ENCODE measurements at regions not wholly inside any gene's neighbourhood (a gene's known extent, or its start where the extent isn't known, plus 50 kb on each side); places are given as distances from the start of the nearest gene placed in this dataset.

GRCh38 chr16:85366031-85366763, 246.9 kb upstream of the GSE1 start:
- no peak overlapping the region for H3K9ac ChIP-seq (ENCODE audit: insufficient read length)
- no peak overlapping the region; the same call in 1 of the 2 replicates for H3K4me3 ChIP-seq
- no peak for DNase-seq (ENCODE audit: low read depth, low spot score)
- H3K36me3 ChIP-seq (ENCODE audit: insufficient read depth, low read length) = no peaks in the 10 kb centered on the region
- no peak for TF ChIP-seq EZH2 (IDR thresholded peaks at IDR 0.05)
- no peak for TF ChIP-seq FOXP2 (optimal IDR thresholded peaks at IDR 0.05; ENCODE audit: control extremely low read depth, extremely low read length, insufficient read depth)
- no peak for TF ChIP-seq POLR2AphosphoS5 (IDR thresholded peaks at IDR 0.05; ENCODE audit: borderline replicate concordance, low read depth, low read length)
- H3K9me3 ChIP-seq (ENCODE audit: low read depth, low read length) = no peaks in the 10 kb centered on the region
- H3K27ac ChIP-seq = peak overlapping the region; percentile 62; the same call in 1 of the 2 replicates

- H3K9me3 ChIP-seq (ENCODE audit: low read depth, low read length) = no peaks in the 10 kb centered on the region
- TF ChIP-seq POLR2AphosphoS5 (IDR thresholded peaks at IDR 0.05; ENCODE audit: borderline replicate concordance, low read depth, low read length) = no peak
- TF ChIP-seq EZH2 (IDR thresholded peaks at IDR 0.05) = no peak
- TF ChIP-seq FOXP2 (optimal IDR thresholded peaks at IDR 0.05; ENCODE audit: control extremely low read depth, extremely low read length, insufficient read depth) = no peak
- H3K36me3 ChIP-seq (ENCODE audit: insufficient read depth, low read length) = no peaks in the 10 kb centered on the region
- no peak overlapping the region for H3K27ac ChIP-seq
- no peak overlapping the region for H3K9ac ChIP-seq (ENCODE audit: insufficient read length)
- no peak overlapping the region for H3K4me3 ChIP-seq
- DNase-seq (ENCODE audit: low read depth, low spot score) = no peak
Measured at GRCh38 chr16:85367485-85367884, 245.6 kb upstream of the GSE1 start.

GRCh38 chr16:85369060-85369459, 244.1 kb upstream of the GSE1 start:
- no peak for TF ChIP-seq EZH2 (IDR thresholded peaks at IDR 0.05)
- TF ChIP-seq FOXP2 (optimal IDR thresholded peaks at IDR 0.05; ENCODE audit: control extremely low read depth, extremely low read length, insufficient read depth) = no peak
- no peak for TF ChIP-seq POLR2AphosphoS5 (IDR thresholded peaks at IDR 0.05; ENCODE audit: borderline replicate concordance, low read depth, low read length)
- no peak overlapping the region for H3K4me3 ChIP-seq
- H3K36me3 ChIP-seq (ENCODE audit: insufficient read depth, low read length) = no peaks in the 10 kb centered on the region
- no peak overlapping the region for H3K27ac ChIP-seq
- H3K9ac ChIP-seq (ENCODE audit: insufficient read length) = no peak overlapping the region
- no peaks in the 10 kb centered on the region for H3K9me3 ChIP-seq (ENCODE audit: low read depth, low read length)
- no peak for DNase-seq (ENCODE audit: low read depth, low spot score)

GRCh38 chr16:85369741-85370528, 243.2 kb upstream of the GSE1 start:
- no peak overlapping the region for H3K4me3 ChIP-seq
- no peak for DNase-seq (ENCODE audit: low read depth, low spot score)
- no peak overlapping the region for H3K27ac ChIP-seq
- TF ChIP-seq FOXP2 (optimal IDR thresholded peaks at IDR 0.05; ENCODE audit: control extremely low read depth, extremely low read length, insufficient read depth) (no peak), EZH2 (IDR thresholded peaks at IDR 0.05) (no peak), POLR2AphosphoS5 (IDR thresholded peaks at IDR 0.05; ENCODE audit: borderline replicate concordance, low read depth, low read length) (no peak)
- no peak overlapping the region for H3K9ac ChIP-seq (ENCODE audit: insufficient read length)
- H3K9me3 ChIP-seq (ENCODE audit: low read depth, low read length) = no peaks in the 10 kb centered on the region
- H3K36me3 ChIP-seq (ENCODE audit: insufficient read depth, low read length) = no peaks in the 10 kb centered on the region

- no peaks in the 10 kb centered on the region for H3K36me3 ChIP-seq (ENCODE audit: insufficient read depth, low read length)
- DNase-seq (ENCODE audit: low read depth, low spot score) = no peak
- H3K4me3 ChIP-seq = no peak overlapping the region
- H3K9me3 ChIP-seq (ENCODE audit: low read depth, low read length) = no peaks in the 10 kb centered on the region
- TF ChIP-seq EZH2 (IDR thresholded peaks at IDR 0.05) (no peak), FOXP2 (optimal IDR thresholded peaks at IDR 0.05; ENCODE audit: control extremely low read depth, extremely low read length, insufficient read depth) (no peak), POLR2AphosphoS5 (IDR thresholded peaks at IDR 0.05; ENCODE audit: borderline replicate concordance, low read depth, low read length) (no peak)
- H3K9ac ChIP-seq (ENCODE audit: insufficient read length) = no peak overlapping the region
- no peak overlapping the region for H3K27ac ChIP-seq
Measured at GRCh38 chr16:85370543-85370880, 242.6 kb upstream of the GSE1 start.

GRCh38 chr16:85370881-85371651, 242.1 kb upstream of the GSE1 start:
- H3K27ac ChIP-seq = no peak overlapping the region
- H3K9ac ChIP-seq (ENCODE audit: insufficient read length) = no peak overlapping the region
- H3K36me3 ChIP-seq (ENCODE audit: insufficient read depth, low read length) = no peaks in the 10 kb centered on the region
- DNase-seq (ENCODE audit: low read depth, low spot score) = no peak
- TF ChIP-seq FOXP2 (optimal IDR thresholded peaks at IDR 0.05; ENCODE audit: control extremely low read depth, extremely low read length, insufficient read depth) = no peak
- TF ChIP-seq EZH2 (IDR thresholded peaks at IDR 0.05) = no peak
- no peak for TF ChIP-seq POLR2AphosphoS5 (IDR thresholded peaks at IDR 0.05; ENCODE audit: borderline replicate concordance, low read depth, low read length)
- H3K9me3 ChIP-seq (ENCODE audit: low read depth, low read length) = no peaks in the 10 kb centered on the region
- H3K4me3 ChIP-seq = no peak overlapping the region

GRCh38 chr16:85371948-85372347, 241.2 kb upstream of the GSE1 start:
- Histone ChIP-seq H3K4me3 (no peak overlapping the region), H3K9ac (ENCODE audit: insufficient read length) (no peak overlapping the region), H3K27ac (no peak overlapping the region), H3K36me3 (ENCODE audit: insufficient read depth, low read length) (no peaks in the 10 kb centered on the region), H3K9me3 (ENCODE audit: low read depth, low read length) (no peaks in the 10 kb centered on the region)
- TF ChIP-seq POLR2AphosphoS5 (IDR thresholded peaks at IDR 0.05; ENCODE audit: borderline replicate concordance, low read depth, low read length) (no peak), EZH2 (IDR thresholded peaks at IDR 0.05) (no peak), FOXP2 (optimal IDR thresholded peaks at IDR 0.05; ENCODE audit: control extremely low read depth, extremely low read length, insufficient read depth) (no peak)
- no peak for DNase-seq (ENCODE audit: low read depth, low spot score)
